GM12892 (cell line): ENCODE measurements at regions not wholly inside any gene's neighbourhood (a gene's known extent, or its start where the extent isn't known, plus 50 kb on each side); places are given as distances from the start of the nearest gene placed in this dataset.

Experiments
- DNase-seq: peaks from one replicate; pipeline ENCODE4 v3.0.0; 2011; ENCODE audit not compliant: insufficient read length
- FAIRE-seq: peaks from 2 replicates; lab custom pipeline; 2011; peaks lifted over from hg19 to GRCh38; lab: Jason Lieb, UNC
- POLR2A ChIP-seq: IDR thresholded peaks from 2 replicates; pipeline ENCODE4 v1.6.1; 2011; ENCODE audit warnings: low read depth, low read length, control low read depth
- POLR2AphosphoS5 ChIP-seq: IDR thresholded peaks from 2 replicates; pipeline ENCODE4 v1.6.1; 2011; ENCODE audit warnings: low read depth, low read length, control low read depth
- TAF1 ChIP-seq: IDR thresholded peaks from 2 replicates; pipeline ENCODE4 v1.6.1; 2011; ENCODE audit warnings: low read depth, mild to moderate bottlenecking, control low read depth, low read length, borderline replicate concordance

DNA sequence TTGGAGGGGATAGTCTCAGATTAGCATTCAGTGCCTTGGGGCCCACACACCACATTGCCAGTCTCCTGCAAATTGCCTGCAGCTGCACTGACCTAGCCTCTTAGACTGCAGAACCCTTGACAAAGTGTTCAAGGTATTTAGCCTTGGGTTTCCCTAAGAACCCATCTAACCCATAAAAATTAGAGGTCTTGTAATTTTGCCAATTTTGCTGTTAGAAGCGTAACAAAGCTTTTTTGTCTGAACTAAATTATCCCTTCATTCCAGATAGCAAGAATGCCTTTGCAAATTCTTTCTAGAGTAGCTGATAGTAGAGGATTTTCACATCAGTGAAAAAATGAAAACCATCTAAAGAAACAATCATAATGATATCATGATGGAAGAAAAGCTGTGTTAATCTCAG, 74.0 kb upstream of the CCNG1 start:
- FAIRE-seq (no peak), DNase-seq (no peak)
- TF ChIP-seq TAF1 = no peak
- no peak for TF ChIP-seq POLR2A
- TF ChIP-seq POLR2AphosphoS5 = no peak

DNA sequence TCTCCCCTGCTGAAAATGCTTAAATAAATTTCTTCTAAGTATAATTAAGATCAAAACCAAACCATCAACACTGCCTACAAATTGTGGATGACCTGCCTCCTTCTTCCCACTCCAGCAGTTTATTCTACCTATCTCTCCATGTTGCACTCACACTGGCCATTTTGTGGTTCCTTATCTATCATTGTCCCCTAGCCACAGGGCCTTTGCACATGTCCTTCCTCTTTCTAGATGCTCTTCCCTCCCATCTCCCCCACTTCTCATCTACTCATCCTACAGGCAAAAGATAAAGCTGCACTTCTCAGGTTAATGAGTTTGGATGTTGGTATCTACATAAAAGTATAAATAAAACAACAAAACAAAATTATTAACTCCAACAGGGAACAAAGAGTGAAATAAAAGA, 70.6 kb upstream of the CCNG1 start:
- FAIRE-seq (no peak), DNase-seq (no peak)
- no peak for TF ChIP-seq TAF1
- TF ChIP-seq POLR2AphosphoS5 = no peak
- no peak for TF ChIP-seq POLR2A

DNA sequence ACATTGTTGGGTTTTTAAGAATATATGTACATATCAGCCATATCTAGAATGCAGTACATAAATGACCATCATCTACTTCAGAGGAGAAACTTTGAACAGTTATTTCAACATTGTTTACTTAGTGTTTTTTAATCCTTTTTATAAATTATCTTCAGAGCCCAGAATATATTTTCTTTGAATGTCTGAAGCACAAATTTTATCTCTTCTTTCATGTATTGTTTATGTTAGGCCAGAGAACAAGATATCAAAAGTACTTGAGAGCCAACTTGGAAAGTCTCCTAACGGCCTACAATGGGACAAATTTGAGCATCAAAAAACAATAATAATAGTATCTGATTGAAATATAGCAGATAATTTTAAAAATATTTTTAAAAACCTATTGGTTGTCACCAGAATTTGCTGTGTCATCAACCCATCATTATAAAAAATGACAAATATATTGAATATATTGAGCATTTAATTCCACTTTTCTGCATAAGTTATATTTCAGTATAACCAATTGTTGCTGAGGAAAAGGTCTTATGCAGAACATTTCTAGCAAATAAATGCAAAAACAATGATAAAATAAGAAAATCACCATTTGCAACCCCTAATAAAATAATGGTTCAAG, 67.5 kb upstream of the CCNG1 start:
- FAIRE-seq = no peak
- TF ChIP-seq POLR2AphosphoS5 = no peak

DNA sequence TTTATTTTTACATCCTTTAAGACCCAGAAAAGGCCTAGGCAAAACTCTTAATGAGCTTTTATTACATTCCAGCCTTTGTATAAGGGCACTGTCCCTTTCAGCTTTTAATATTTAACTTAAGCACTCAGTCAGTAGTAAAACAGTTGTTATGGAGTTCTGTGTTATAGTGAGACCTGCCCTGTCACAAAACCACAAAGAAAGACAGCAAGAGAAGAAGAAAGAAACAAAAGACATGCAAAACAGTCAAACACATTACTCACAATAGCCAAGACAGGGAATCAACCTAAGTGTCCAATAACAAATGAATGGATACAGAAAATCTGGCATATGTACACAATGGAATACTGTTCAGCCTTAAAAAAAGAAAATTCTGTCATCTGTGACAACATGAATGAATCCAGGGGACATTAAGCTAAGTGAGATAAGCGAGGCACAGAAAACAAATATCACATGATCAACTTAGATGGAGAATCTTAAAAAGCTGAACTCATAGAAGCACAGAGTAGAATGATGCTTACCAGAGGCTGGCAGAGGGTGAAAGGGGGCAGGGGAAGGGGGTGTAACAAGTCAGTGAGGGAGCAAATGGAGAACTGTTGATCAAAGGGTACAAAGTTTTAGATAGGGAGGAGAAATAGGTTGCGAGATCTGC, 63.8 kb upstream of the CCNG1 start:
- DNase-seq = no peak
- no peak for FAIRE-seq
- TF ChIP-seq POLR2AphosphoS5 (no peak), TAF1 (no peak), POLR2A (no peak)

More for the DNA sequence above, 67.5 kb upstream of the CCNG1 start:
- no peak for DNase-seq

DNA sequence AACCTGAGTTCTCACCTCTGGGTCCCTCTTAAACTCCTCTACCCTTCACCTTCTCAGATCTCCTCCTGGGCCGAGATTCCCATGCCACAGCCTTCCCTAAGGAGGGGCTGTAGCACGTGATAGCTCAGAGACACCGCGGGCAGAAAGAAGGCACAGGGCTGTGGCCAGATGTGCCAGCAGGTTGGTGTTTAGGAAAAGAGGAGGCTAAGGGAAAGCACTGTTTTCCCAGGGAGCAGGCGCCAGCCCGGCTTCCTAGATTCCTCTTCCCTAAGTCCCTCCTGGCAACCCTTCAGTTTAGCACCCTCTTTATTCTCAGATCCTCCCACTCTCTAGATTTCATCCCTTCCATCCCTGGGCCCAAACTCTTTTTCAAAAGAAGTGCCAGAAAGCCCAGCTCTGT, 59.4 kb upstream of the CCNG1 start:
- no peak for TF ChIP-seq POLR2A
- no peak for TF ChIP-seq POLR2AphosphoS5
- TF ChIP-seq TAF1 = no peak
- FAIRE-seq = no peak
- DNase-seq = no peak

DNA sequence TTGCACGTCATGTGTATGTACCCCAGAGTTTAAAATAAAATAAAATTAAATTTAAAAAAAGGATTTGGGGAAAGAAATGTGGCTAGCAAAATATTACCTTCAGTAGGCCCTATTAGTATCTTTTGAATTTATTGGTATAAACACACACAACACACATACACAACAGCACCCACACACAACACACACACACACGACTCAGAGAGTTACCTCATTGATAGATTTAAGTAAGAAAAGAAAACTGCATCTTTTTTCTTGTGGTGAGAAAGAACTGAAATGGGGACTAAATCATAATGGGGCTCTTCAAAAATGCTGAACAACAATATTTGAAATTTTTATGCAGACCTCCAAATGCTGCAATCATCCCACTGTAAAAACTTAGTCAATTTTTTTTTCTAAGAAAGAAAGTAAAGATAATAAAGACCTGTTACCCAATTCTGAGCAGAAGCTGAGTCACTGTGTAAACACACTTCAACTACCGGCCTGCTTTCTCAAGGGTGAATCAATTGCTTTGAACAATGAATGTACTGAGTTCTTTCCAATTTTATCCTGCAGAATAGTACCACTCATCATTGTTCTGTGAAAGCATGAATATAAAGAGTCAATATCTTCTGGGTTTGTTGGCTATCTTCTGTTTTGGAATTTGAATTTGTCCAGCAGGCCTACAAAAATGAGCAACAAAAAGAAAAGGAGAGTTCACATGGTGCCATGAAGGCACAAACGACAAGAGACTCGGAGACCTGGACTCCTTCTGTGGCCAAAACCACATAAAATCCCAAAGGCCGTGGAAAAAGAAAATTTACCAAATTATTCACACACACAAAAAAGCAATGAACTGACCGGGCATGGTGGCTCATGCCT, 57.9 kb upstream of the CCNG1 start:
- TF ChIP-seq TAF1 (no peak), POLR2A (no peak), POLR2AphosphoS5 (no peak)
- FAIRE-seq (no peak), DNase-seq (no peak)

DNA sequence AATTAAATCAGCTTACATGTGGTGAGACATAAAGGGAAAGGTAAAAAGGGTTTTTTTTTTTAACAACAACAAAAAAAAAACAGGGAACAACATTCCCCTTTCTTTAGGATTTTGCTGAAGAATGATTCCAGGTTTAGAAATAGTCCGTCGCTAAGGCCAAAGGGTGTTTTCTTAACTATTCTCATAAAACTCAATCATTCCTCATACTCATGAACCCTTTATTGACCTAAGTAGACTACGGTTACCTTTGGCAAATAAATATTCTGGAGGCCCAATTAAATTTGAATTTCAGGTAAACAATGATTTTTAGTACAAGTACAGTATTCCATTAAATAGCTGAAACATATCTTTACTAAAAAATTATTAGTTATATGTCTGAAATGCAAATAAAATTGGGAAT, 55.6 kb upstream of the CCNG1 start:
- FAIRE-seq (no peak), DNase-seq (no peak)
- TF ChIP-seq TAF1 (no peak), POLR2A (no peak), POLR2AphosphoS5 (no peak)

DNA sequence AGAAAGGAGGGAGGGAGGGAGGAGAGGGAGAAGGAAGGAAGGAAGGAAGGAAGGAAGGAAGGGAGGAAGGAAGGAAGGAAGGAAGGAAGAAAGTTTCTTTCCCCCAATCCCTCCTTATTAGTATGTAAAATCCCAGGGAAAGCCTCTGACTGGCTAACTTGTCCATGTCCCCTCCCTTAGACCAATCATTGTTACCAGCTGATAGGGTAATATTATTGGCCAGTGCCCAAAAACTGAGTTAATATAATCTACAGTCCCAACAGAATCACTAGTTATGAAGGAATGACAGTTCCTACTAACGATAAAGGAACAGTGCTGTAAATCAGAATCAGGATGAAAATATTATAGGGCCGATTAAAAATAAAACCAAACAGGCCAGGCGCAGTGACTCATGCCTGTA, 53.6 kb upstream of the CCNG1 start:
- no peak for DNase-seq
- TF ChIP-seq POLR2AphosphoS5 = no peak
- TF ChIP-seq POLR2A = no peak
- FAIRE-seq = no peak

DNA sequence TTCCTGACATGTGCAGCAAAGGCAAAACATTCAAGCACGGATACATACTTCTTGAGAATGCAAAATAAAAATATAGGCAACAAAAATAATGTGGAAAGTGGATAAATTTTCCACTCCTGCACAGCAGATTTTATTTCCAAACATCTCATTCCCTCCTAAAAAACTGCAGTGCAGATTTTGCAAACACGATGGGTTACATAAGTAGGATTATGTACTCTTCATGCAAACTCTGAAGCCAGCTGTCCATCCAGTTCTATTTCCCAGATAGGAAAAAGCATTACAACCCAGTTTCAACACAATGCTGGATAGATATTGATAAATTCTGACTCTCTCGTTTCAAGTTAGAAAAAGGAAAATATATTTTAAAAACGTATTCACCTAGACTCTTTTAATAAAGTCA, 52.7 kb upstream of the CCNG1 start:
- TF ChIP-seq TAF1 (no peak), POLR2AphosphoS5 (no peak), POLR2A (no peak)
- no peak for FAIRE-seq
- DNase-seq = no peak

DNA sequence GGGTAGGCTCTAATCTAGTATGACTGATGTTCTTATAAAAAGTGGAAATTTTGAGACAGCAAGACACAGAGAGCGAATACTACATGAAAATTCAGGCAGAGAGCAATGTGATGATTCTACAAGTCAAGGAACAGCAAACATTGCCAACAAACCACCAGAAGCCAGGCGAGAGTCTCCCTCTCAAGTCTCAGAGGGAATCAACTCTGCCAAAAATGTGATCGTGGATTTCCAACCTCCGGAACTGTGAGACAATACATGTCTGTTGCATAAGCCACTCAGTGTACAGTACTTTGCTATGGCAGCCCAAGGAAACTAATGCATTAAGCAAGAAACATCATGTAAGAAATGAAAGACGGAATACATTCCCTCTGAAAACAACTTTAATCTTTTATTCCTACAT, 52.1 kb upstream of the CCNG1 start:
- FAIRE-seq = no peak
- no peak for DNase-seq
- TF ChIP-seq TAF1 (no peak), POLR2AphosphoS5 (no peak), POLR2A (no peak)

DNA sequence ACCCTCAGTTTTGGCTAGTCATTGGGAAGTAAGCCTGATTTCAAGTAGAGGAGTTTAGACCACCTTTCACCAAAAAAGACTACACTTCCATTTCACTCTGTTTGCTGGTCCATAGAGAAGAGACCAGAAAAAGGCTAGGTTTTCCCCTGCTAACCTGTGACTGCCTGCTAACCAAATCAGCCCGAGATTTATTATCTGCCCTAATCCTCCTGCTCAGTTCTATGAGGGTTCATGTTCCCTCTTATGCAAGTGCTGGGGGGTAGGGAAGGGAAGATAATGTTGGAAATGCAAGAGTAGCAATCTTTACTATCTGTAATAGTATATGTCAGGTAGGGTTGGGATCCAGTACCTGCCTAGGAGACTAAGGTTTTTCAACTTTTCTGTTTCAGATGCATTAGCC, 51.6 kb upstream of the CCNG1 start:
- TF ChIP-seq POLR2A (no peak), TAF1 (no peak), POLR2AphosphoS5 (no peak)
- FAIRE-seq = no peak
- DNase-seq = no peak

DNA sequence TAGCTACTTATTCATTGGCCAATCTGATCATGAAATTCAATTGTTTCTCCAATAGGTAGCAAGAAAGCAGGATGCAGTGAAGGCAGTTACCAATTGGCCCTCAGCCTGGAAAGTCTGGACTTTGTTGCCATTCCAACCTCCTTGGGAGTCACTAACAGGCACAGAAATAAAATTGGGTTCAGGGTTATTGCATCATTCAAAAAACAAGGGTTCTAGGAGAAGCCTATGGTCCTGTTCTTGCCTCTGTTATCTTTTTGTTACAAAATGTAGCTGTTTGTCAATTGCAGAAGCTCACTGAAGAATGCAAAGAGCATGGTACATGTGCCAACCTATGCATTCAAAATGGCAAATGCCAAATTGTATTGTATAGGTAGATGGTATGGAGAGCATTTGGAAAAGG, 51.0 kb upstream of the CCNG1 start:
- no peak for DNase-seq
- FAIRE-seq = no peak
- TF ChIP-seq POLR2A (no peak), TAF1 (no peak), POLR2AphosphoS5 (no peak)
